DOHH2 (cell line): ENCODE measurements at regions not wholly inside any gene's neighbourhood (a gene's known extent, or its start where the extent isn't known, plus 50 kb on each side); places are given as distances from the start of the nearest gene placed in this dataset.
"Not testable (repeated sequence)": the region's sequence is repeated elsewhere in the genome, so short reads cannot be mapped to it uniquely, and the experiment has no call there.

Experiments
- EZH2phosphoT487 ChIP-seq: fragments of 200-600 bp; sonication (generic); IDR thresholded peaks from 2 replicates; pipeline ENCODE4 v1.6.1; 2017; ENCODE audit warnings: borderline replicate concordance, mild to moderate bottlenecking, antibody characterized with exemption, low read length, moderate library complexity, mixed read lengths
- TF ChIP-seq, protein P1 (sequence below): fragments of 200-600 bp; sonication (generic); IDR thresholded peaks from one replicate; pipeline ENCODE4 v1.5.1; 2014; ENCODE audit warnings: antibody characterized with exemption, mild to moderate bottlenecking, low read depth, low read length; ENCODE audit not compliant: poor library complexity, severe bottlenecking

DNA sequence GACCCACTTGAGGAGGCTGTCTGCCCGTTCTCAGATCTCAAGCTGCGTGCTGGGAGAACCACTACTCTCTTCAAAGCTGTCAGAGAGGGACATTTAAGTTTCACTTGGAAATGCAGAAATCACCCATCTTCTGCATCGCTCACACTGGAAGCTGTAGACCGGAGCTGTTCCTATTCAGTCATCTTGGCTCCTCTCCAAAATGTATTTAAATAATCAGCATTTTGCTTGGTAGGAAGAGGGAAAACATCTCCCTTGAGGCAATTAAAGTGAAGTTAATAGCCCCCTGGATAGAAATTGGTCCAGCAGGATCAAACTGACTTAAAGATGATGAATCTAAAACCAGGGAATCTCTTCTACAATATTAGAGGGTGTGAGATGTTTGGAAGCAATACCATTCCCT, 151.7 kb downstream of the CSNK2A3 start:
- TF ChIP-seq, protein P1, sequence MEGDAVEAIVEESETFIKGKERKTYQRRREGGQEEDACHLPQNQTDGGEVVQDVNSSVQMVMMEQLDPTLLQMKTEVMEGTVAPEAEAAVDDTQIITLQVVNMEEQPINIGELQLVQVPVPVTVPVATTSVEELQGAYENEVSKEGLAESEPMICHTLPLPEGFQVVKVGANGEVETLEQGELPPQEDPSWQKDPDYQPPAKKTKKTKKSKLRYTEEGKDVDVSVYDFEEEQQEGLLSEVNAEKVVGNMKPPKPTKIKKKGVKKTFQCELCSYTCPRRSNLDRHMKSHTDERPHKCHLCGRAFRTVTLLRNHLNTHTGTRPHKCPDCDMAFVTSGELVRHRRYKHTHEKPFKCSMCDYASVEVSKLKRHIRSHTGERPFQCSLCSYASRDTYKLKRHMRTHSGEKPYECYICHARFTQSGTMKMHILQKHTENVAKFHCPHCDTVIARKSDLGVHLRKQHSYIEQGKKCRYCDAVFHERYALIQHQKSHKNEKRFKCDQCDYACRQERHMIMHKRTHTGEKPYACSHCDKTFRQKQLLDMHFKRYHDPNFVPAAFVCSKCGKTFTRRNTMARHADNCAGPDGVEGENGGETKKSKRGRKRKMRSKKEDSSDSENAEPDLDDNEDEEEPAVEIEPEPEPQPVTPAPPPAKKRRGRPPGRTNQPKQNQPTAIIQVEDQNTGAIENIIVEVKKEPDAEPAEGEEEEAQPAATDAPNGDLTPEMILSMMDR, result not testable (repeated sequence)
- not testable (repeated sequence) for TF ChIP-seq EZH2phosphoT487
